ENCODE measurements at regions not wholly inside any gene's neighbourhood (a gene's known extent, or its start where the extent isn't known, plus 50 kb on each side); places are given as distances from the start of the nearest gene placed in this dataset.

- TF ChIP-seq MLLT1 (IDR thresholded peaks at IDR 0.05) (no peak), ZNF384 (IDR thresholded peaks at IDR 0.05; ENCODE audit: borderline replicate concordance, low read depth, low read length) (no peak), ASH2L (IDR thresholded peaks at IDR 0.05; ENCODE audit: borderline replicate concordance, low read depth) (no peak), BCLAF1 (IDR thresholded peaks at IDR 0.05) (no peak), TCF3 (IDR thresholded peaks at IDR 0.05; ENCODE audit: borderline replicate concordance, insufficient read depth, low read depth, low read length) (no peak)
These were observed 378.1 kb upstream of the JARID2 start (continued) for GRCh38 chr6:14867802-14868201.

GRCh38 chr6:14871221-14871620 is 374.6 kb upstream of the JARID2 start:
- RAD21 ChIA-PET (ENCODE audit: unreplicated experiment): no interaction called here
- no peaks in the 10 kb centered on the region for H4K20me1 ChIP-seq (ENCODE audit: control insufficient read depth, insufficient read depth)
- SMC1A ChIA-PET (ENCODE audit: uncharacterized antibody, unreplicated experiment): interaction anchor here (1.2 kb wide), 1 partner anchor 12 kb away, joined by 3 read pairs; no protein-coding TSS in a partner anchor
- no peak for TF ChIP-seq IRF3 (IDR thresholded peaks at IDR 0.05)
- TF ChIP-seq MXI1 (IDR thresholded peaks at IDR 0.05; ENCODE audit: low read depth, low read length): no peak
- 96% methylated on average over 5 of the region's 5 CpGs for WGBS (ENCODE audit: insufficient coverage, insufficient replicate concordance, low lambda C conversion rate, missing lambda C conversion rate)
- no peak for FAIRE-seq
- no peak overlapping the region for H3K9ac ChIP-seq (ENCODE audit: control insufficient read depth, insufficient read depth, low read length)
- no TSS peak for BruUV-seq (replicated peaks)
- no peak for ATAC-seq
- H3K27ac ChIP-seq (ENCODE audit: control insufficient read depth, insufficient read depth): no peak overlapping the region
- intact Hi-C loops (cut with micrococcal nuclease; ENCODE audit: unreplicated experiment) (loop anchor here (5.0 kb wide), 1 partner anchor 209 kb away; no protein-coding TSS in a partner anchor), in situ Hi-C loops (cut with MboI) (no loop called here)
- CTCF ChIA-PET: no interaction called here
- no peak overlapping the region for H3K4me2 ChIP-seq (ENCODE audit: control insufficient read depth, insufficient read depth)
- no peak for DNase-seq (ENCODE audit: low read depth, low spot score)
- no peaks in the 10 kb centered on the region for H3K36me3 ChIP-seq (ENCODE audit: control insufficient read depth in 2 of 2, insufficient read depth in 2 of 2, low read length in 1 of 2)
- H3K79me2 ChIP-seq (ENCODE audit: control insufficient read depth, insufficient read depth, low read length): no peaks in the 10 kb centered on the region
- no peaks in the 10 kb centered on the region for H3K27me3 ChIP-seq (replicated peaks in 1 of 2; ENCODE audit: control insufficient read depth in 2 of 2, insufficient read depth in 2 of 2, low read length in 1 of 2)
- no peak overlapping the region for H3K4me3 ChIP-seq
- H2AFZ ChIP-seq (ENCODE audit: control insufficient read depth, low read depth, low read length): no peak overlapping the region
- POLR2A ChIA-PET: no interaction called here
- no peaks in the 10 kb centered on the region for H3K9me3 ChIP-seq (replicated peaks; ENCODE audit: control insufficient read depth, insufficient read depth, low read length)
- peaks cover 34% of the 10 kb centered on the region for H3K4me1 ChIP-seq (ENCODE audit: control insufficient read depth, insufficient read depth, low read length)

Data from GM12878 (cell line).